Mesendoderm (in vitro differentiated cells): ENCODE measurements at regions not wholly inside any gene's neighbourhood (a gene's known extent, or its start where the extent isn't known, plus 50 kb on each side); places are given as distances from the start of the nearest gene placed in this dataset.

Source experiments
- DNase-seq: peaks from one replicate; pipeline ENCODE4 v3.0.0; 2013
- H2AK5ac ChIP-seq: 2 replicates; pipeline ENCODE4 v1.6.1; 2013; ENCODE audit warnings: low read length, inconsistent platforms
- H2BK120ac ChIP-seq: 2 replicates; pipeline ENCODE4 v1.6.1; 2013; ENCODE audit warnings: low read depth, mild to moderate bottlenecking, low read length, moderate library complexity, mixed read lengths
- H2BK15ac ChIP-seq: replicated peaks from 2 replicates; pipeline ENCODE4 v1.6.1; 2013; ENCODE audit warnings: low read depth, mild to moderate bottlenecking, moderate library complexity
- H2BK5ac ChIP-seq: 2 replicates; pipeline ENCODE4 v1.6.1; 2013; ENCODE audit warnings: low read length, inconsistent platforms
- H3K18ac ChIP-seq: 2 replicates; pipeline ENCODE4 v1.6.1; 2013; ENCODE audit warnings: mild to moderate bottlenecking, low read length, mixed read lengths
- H3K23ac ChIP-seq: one replicate; pipeline ENCODE4 v1.6.1; 2013; ENCODE audit warnings: low read length
- H3K27ac ChIP-seq: 2 replicates; pipeline ENCODE4 v1.5.1; 2013; ENCODE audit warnings: low read depth, mild to moderate bottlenecking, inconsistent platforms, low read length, moderate library complexity
- H3K27me3 ChIP-seq: 2 replicates; pipeline ENCODE4 v1.6.1; 2013; ENCODE audit warnings: low read length, control low read depth, mild to moderate bottlenecking, inconsistent platforms; ENCODE audit not compliant: insufficient read depth, poor library complexity
- H3K36me3 ChIP-seq: 2 replicates; pipeline ENCODE4 v1.6.1; 2013; ENCODE audit warnings: low read length, inconsistent platforms; ENCODE audit not compliant: control insufficient read depth, insufficient read depth
- H3K4ac ChIP-seq: one replicate; pipeline ENCODE4 v1.6.1; 2013; ENCODE audit warnings: low read depth, mild to moderate bottlenecking, low read length, moderate library complexity
- H3K4me1 ChIP-seq: 2 replicates; pipeline ENCODE4 v1.6.1; 2013; ENCODE audit warnings: low read depth, low read length, inconsistent platforms; ENCODE audit not compliant: control insufficient read depth
- H3K4me2 ChIP-seq: 2 replicates; pipeline ENCODE4 v1.6.1; 2013; ENCODE audit warnings: low read length
- H3K4me3 ChIP-seq: 2 replicates; pipeline ENCODE4 v1.5.1; 2013; ENCODE audit warnings: mild to moderate bottlenecking, low read length
- H3K56ac ChIP-seq: one replicate; pipeline ENCODE4 v1.6.1; 2013; ENCODE audit warnings: low read length
- H3K79me1 ChIP-seq: 2 replicates; pipeline ENCODE4 v1.6.1; 2013; ENCODE audit warnings: low read length, inconsistent platforms
- H3K79me2 ChIP-seq: 2 replicates; pipeline ENCODE4 v1.6.1; 2013; ENCODE audit warnings: mild to moderate bottlenecking, low read length; ENCODE audit not compliant: control insufficient read depth, insufficient read depth
- H3K9ac ChIP-seq: 2 replicates; pipeline ENCODE4 v1.6.1; 2013; ENCODE audit warnings: low read length, inconsistent platforms
- H4K5ac ChIP-seq: one replicate; pipeline ENCODE4 v1.6.1; 2013; ENCODE audit warnings: low read length
- H4K8ac ChIP-seq: one replicate; pipeline ENCODE4 v1.6.1; 2013; ENCODE audit warnings: low read depth, mild to moderate bottlenecking, control low read depth, low read length, moderate library complexity
- WGBS: extraction: QIAGEN DNeasy Blood & Tissue Kit; methylation state at CpG from one replicate; pipeline ENCODE4 v1.1.7; 2013; ENCODE audit warnings: low lambda C conversion rate, missing lambda C conversion rate; ENCODE audit not compliant: insufficient coverage; ENCODE audit errors: extremely low coverage; 5-methylcytosine and 5-hydroxymethylcytosine counted together

- no peaks in the 10 kb centered on the region for H3K36me3 ChIP-seq
- H3K56ac ChIP-seq: no peak overlapping the region
- H2BK15ac ChIP-seq: no peak overlapping the region
- H3K4me2 ChIP-seq: no peak overlapping the region
- no peak overlapping the region for H4K5ac ChIP-seq
- H2BK120ac ChIP-seq: no peak overlapping the region
- H3K18ac ChIP-seq: no peak overlapping the region
- no peaks in the 10 kb centered on the region for H3K79me1 ChIP-seq
- no peak overlapping the region for H3K4me3 ChIP-seq
- no peaks in the 10 kb centered on the region for H3K4me1 ChIP-seq
- H3K79me2 ChIP-seq: no peaks in the 10 kb centered on the region
- no peak overlapping the region for H3K9ac ChIP-seq
- DNase-seq: no peak
- 100% methylated on average over 2 of the region's 2 CpGs for WGBS
- no peak overlapping the region for H3K27ac ChIP-seq
- H4K8ac ChIP-seq: no peak overlapping the region
- no peak overlapping the region for H3K4ac ChIP-seq
- no peak overlapping the region for H2BK5ac ChIP-seq
- no peaks in the 10 kb centered on the region for H3K27me3 ChIP-seq
- H2AK5ac ChIP-seq: no peak overlapping the region
- H3K23ac ChIP-seq: no peak overlapping the region
Measured at GRCh38 chr6:91442342-91442741, 855.5 kb upstream of the MAP3K7 start.

DNA sequence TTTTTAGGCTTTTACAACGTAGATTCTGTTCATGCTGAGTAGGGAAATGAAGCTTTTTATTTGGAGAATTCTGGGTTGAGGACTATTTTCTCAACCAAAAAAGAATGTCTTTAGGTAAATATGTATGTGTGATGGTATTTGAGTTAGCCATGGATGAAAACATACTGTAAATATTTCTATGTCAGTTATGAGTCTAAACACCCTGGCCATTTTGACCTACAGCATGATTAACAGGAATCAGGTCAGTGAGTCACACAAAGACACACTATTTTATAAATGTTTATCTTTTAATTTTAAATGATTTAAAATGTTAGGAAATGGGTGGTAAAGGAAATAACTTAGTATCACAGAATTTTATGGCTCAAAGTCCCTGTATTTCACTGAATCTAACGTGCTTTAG is 851.7 kb upstream of the MAP3K7 start:
- no peak overlapping the region for H3K56ac ChIP-seq
- no peak overlapping the region for H4K8ac ChIP-seq
- no peak overlapping the region for H4K5ac ChIP-seq
- H3K79me2 ChIP-seq: no peaks in the 10 kb centered on the region
- no peak overlapping the region for H2AK5ac ChIP-seq
- H3K27me3 ChIP-seq: no peaks in the 10 kb centered on the region
- H3K4me3 ChIP-seq: no peak overlapping the region
- H3K9ac ChIP-seq: no peak overlapping the region
- no peaks in the 10 kb centered on the region for H3K36me3 ChIP-seq
- H2BK5ac ChIP-seq: no peak overlapping the region
- H3K4ac ChIP-seq: no peak overlapping the region
- no peak overlapping the region for H3K18ac ChIP-seq
- DNase-seq: no peak
- H2BK120ac ChIP-seq: no peak overlapping the region
- no peaks in the 10 kb centered on the region for H3K4me1 ChIP-seq
- no peak overlapping the region for H3K27ac ChIP-seq
- no peaks in the 10 kb centered on the region for H3K79me1 ChIP-seq
- H2BK15ac ChIP-seq: no peak overlapping the region
- no peak overlapping the region for H3K4me2 ChIP-seq
- no CpG with 5 or more reads among the region's 2 CpGs for WGBS
- no peak overlapping the region for H3K23ac ChIP-seq

- no peak overlapping the region for H2BK15ac ChIP-seq
- H3K79me2 ChIP-seq: no peaks in the 10 kb centered on the region
- H3K4me2 ChIP-seq: no peak overlapping the region
- H3K27me3 ChIP-seq: no peaks in the 10 kb centered on the region
- no peak overlapping the region for H4K5ac ChIP-seq
- no peak overlapping the region for H3K18ac ChIP-seq
- no peak overlapping the region for H3K23ac ChIP-seq
- H3K4ac ChIP-seq: no peak overlapping the region
- H3K56ac ChIP-seq: no peak overlapping the region
- H3K27ac ChIP-seq: no peak overlapping the region
- H3K36me3 ChIP-seq: no peaks in the 10 kb centered on the region
- no peak overlapping the region for H4K8ac ChIP-seq
- DNase-seq: peak; percentile 9
- no peaks in the 10 kb centered on the region for H3K79me1 ChIP-seq
- WGBS: no CpG with 5 or more reads among the region's 2 CpGs
- H2AK5ac ChIP-seq: no peak overlapping the region
- H3K9ac ChIP-seq: no peak overlapping the region
- no peaks in the 10 kb centered on the region for H3K4me1 ChIP-seq
- no peak overlapping the region for H3K4me3 ChIP-seq
- H2BK120ac ChIP-seq: no peak overlapping the region
- H2BK5ac ChIP-seq: no peak overlapping the region
Measured at GRCh38 chr6:91437315-91437729, 850.5 kb upstream of the MAP3K7 start.

DNA sequence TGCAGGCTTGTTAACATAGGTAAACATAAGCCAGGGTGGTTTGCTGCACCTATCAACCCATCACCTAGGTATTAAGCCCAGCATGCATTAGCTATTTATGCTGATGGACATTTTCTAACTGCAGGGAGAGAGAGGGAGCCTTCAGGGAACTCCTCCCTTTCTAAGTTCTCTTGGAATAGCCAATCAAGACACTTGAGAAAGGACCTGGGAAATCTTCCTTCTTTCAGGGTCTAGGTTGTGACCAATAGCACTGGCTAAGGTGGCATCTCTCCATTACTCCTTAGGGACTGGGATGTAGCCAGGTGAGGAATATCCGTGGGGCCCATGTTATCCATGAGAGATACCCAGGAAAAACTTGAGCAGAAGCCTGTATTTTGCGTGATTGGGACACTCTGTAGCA is 849.6 kb upstream of the MAP3K7 start:
- Histone ChIP-seq H3K27ac (no peak overlapping the region), H3K18ac (no peak overlapping the region), H3K79me1 (no peaks in the 10 kb centered on the region), H3K4me2 (no peak overlapping the region), H3K4me3 (no peak overlapping the region), H2BK15ac (no peak overlapping the region), H3K56ac (no peak overlapping the region), H2AK5ac (no peak overlapping the region), H3K79me2 (no peaks in the 10 kb centered on the region), H3K23ac (no peak overlapping the region), H4K5ac (no peak overlapping the region), H2BK120ac (no peak overlapping the region), H3K4ac (no peak overlapping the region), H3K27me3 (no peaks in the 10 kb centered on the region), H3K36me3 (no peaks in the 10 kb centered on the region), H2BK5ac (no peak overlapping the region), H3K9ac (no peak overlapping the region), H4K8ac (no peak overlapping the region), H3K4me1 (no peaks in the 10 kb centered on the region)
- peak; percentile 4 for DNase-seq
- no CpG with 5 or more reads among the region's 2 CpGs for WGBS

DNA sequence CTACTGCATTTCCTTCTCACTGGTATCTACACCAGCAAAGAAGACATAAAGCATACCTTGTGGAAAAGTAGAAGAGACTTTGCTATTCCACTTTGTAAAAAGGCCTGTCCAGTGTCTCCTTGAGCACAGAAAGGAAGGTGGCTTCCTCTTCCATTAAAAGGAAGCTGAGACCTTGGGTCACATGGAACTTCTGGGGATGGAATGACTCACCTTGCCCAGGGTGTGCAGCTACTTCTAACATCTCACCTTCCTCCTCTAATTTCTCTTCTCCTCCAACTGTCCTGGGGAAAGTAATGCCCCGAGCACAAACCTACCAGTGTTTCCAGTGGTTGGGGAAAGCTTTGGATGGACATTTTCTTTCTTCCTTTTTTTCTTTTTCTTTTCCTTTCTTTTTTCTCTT is 848.8 kb upstream of the MAP3K7 start:
- Histone ChIP-seq H3K4ac (no peak overlapping the region), H4K8ac (no peak overlapping the region), H3K4me2 (no peak overlapping the region), H2BK5ac (no peak overlapping the region), H3K4me3 (no peak overlapping the region), H3K4me1 (no peaks in the 10 kb centered on the region), H3K9ac (no peak overlapping the region), H3K27ac (no peak overlapping the region), H3K36me3 (no peaks in the 10 kb centered on the region), H2BK120ac (no peak overlapping the region), H3K79me1 (no peaks in the 10 kb centered on the region), H3K27me3 (no peaks in the 10 kb centered on the region), H2AK5ac (no peak overlapping the region), H2BK15ac (no peak overlapping the region), H3K79me2 (no peaks in the 10 kb centered on the region), H3K56ac (no peak overlapping the region), H3K23ac (no peak overlapping the region), H4K5ac (no peak overlapping the region), H3K18ac (no peak overlapping the region)
- WGBS: no CpG with 5 or more reads among the region's 1 CpG
- no peak for DNase-seq

- Histone ChIP-seq H2BK5ac (no peak overlapping the region), H4K8ac (no peak overlapping the region), H3K18ac (no peak overlapping the region), H2BK120ac (no peak overlapping the region), H3K36me3 (no peaks in the 10 kb centered on the region), H2AK5ac (no peak overlapping the region), H3K79me1 (no peaks in the 10 kb centered on the region), H3K56ac (no peak overlapping the region), H3K23ac (no peak overlapping the region), H3K9ac (no peak overlapping the region), H3K79me2 (no peaks in the 10 kb centered on the region), H3K4me3 (no peak overlapping the region), H3K4me1 (no peaks in the 10 kb centered on the region), H3K4me2 (no peak overlapping the region), H3K27me3 (no peaks in the 10 kb centered on the region), H3K4ac (no peak overlapping the region), H3K27ac (no peak overlapping the region), H2BK15ac (no peak overlapping the region), H4K5ac (no peak overlapping the region)
- no peak for DNase-seq
- WGBS: no CpG with 5 or more reads among the region's 2 CpGs
Measured at GRCh38 chr6:91434576-91434975, 847.7 kb upstream of the MAP3K7 start.
